Left renal pelvis (tissue), 4 donors: ENCODE measurements at regions not wholly inside any gene's neighbourhood (a gene's known extent, or its start where the extent isn't known, plus 50 kb on each side); places are given as distances from the start of the nearest gene placed in this dataset.
"Not testable (repeated sequence)": the region's sequence is repeated elsewhere in the genome, so short reads cannot be mapped to it uniquely, and the experiment has no call there.

Experiments used
- DNase-seq, 4 donors: peaks; one replicate each; pipeline ENCODE4 v3.0.0-alpha.2; 2013; ENCODE audit warnings: low read depth in 4 of 4, low spot score in 3 of 4

DNA sequence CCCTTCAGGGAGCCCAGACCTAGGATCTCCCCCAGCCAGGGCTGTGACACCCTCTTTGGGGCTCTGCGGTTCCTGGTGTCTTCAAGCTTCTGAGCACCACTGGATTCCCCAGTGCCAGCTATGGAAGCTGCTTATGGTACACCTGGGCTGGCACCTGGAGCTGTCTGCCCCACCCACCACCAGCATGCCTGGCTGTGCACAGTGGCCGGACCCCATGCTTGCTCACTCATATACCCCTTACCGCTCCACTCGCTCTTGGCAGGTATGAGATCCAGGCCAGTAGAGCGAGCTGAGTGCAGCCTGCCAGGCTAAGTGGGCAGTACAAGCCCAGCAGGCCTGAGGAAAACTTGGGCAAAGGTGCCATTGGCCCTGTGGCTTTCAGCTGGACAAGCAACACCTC is 114.0 kb downstream of the DACT1 start:
- no peak for DNase-seq

DNA sequence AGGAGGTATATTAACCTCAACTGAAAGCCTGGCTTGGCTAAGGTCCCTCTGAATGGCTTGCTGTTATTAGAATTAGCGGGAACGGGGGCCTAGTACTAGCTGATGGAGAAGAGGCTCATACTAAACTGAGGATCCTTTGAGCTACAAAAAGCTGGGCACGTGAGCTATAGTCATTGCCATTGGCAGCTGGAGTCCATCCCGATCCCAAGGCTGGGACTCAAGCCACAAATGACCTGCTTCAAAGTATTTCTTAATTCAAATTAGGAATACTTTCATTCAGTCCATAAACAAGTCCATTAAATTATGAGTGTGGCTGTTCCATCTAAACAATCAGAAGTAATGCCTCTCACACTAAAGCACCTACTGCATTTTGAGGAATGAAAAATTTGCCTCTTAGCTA is 114.5 kb downstream of the DACT1 start:
- no peak for DNase-seq

DNA sequence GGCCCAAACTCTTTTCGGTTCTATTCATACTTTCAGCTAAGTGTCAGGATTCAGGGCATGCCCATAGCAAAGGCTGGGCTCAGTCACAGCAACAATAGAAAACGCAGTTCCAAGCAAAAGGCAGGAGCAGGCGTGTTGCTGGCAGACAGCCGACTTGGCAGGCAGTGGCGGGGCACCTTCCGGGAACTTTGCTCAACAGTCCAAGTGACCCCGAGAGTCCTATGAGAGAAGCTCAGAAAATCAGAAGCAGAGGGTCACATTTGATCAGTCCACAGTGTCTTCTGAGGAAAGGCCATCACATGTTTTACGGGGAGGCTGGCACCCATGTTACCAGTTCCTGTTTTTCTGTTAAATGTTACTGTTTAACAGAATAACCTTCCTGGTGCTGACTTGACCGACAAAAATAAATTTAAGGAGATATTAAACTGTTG is 115.0 kb downstream of the DACT1 start:
- no peak for DNase-seq

DNA sequence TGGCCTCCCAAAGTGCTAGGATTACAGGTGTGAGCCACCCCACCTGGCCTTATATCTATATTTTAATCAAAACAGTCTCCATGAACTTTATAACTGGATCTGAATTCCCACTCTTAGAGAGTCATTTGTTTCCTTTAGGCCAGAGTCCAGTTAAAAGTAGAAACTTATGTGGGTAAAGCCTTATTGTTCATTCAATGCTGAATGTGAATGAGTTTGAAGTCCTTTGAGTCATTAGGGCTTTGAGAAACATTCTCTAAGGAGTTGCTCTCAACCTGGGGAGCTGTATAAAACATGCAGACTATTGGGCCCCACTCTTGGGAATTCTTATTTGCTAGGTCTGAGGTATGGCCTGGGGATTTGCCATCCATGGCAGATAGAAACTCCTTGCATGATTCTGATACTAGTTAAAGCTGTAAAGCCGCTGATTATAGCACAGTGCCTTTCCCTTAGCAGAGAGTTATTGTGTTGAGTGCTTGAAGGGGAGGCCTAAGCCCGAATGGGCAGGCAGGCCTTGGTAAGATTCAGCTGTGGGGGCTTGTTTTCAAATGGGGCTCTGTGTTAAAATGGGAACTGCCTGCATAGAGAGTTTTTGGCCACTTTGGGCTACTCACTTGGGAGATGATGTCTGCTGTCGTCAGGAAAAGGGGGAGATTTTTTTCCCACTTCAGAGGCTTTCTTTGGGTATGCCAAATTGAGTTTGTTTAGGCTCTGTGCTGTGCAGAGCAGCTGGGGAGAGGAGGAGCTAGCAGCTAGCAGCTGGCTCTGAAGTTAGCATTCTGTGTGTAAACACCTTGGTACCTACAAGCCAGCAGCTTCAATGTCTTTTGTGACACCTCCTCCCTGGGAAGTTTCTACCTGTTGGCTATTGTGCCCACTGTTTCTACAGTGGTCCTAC is 117.5 kb downstream of the DACT1 start:
- DNase-seq, result no peak

DNA sequence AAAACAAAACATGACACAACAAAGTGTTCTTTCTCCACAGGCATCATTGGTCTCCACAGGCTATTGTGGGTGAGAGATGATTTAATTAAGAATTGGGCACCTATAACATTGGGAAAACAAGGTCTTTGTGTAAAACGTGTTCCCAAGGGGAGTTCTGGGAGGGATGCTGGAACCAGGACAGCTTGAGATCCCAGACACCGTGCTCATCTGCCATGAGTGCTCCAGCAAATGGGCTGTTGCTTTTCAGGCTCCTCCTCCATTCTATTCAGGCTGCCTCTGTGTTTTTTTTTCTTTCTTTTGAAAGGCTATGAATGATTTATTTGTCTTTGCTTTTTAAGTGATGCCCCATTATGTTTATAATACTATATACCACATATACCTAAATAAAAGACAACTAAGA is 122.4 kb downstream of the DACT1 start:
- no peak for DNase-seq

DNA sequence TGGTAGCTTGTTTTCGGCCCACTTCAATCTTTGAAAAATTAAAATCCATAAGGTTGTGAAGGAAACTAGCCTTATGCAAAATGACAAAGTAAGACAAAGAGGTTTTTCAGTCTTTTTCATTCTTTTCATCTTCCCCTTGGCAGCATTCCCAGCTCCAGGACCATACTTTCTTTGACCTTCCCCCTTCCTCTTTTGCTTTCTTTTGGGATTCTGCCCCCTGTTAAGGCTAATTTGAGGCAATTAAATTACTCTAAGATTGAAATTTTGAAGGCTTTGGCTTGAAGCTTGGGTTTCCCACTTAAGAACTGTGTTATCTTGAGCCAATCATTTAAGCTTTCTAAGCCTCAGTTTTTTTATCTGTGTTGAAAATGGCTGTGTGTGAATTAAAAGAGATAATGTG is 124.9 kb downstream of the DACT1 start:
- DNase-seq, result no peak

DNA sequence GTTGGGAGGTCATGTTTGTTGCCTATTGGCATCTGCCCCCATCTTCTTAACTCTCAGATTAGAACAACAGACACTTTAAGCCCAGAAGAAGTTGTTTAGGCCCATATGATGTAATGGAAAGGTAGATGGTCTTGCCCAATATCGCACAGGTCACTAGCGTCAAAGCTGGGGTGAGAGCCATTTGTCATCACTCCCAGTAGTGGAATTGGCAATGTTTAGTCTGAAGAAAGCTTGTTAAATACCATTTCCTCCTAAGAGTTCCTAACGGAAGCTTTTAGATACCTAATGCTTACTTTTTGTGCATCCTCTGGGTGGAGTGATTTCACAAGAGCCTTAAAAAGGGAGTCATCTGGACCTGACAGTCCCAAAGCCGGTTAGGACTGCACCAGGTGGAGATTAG is 125.4 kb downstream of the DACT1 start:
- no peak for DNase-seq

DNA sequence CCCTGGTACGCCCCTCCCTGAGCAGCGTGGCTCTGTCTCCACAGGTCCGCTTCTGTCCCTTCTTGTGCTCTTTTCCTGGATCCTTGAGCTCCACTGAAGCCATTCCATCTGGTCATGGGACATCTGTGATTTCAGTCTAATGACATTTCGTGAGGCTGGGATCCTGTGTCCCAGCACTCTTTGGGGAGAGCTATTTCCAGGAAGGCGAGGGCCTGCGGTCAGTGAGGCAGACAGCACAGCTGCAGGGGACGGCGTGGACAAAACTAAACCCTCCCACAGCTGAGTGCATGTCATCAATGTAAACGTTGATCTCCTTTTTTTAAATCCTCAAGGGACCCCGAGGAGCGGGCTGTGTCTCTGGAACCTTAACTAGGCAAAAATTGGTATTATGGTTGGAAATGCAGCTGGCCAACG is 127.7 kb downstream of the DACT1 start:
- no peak for DNase-seq

DNA sequence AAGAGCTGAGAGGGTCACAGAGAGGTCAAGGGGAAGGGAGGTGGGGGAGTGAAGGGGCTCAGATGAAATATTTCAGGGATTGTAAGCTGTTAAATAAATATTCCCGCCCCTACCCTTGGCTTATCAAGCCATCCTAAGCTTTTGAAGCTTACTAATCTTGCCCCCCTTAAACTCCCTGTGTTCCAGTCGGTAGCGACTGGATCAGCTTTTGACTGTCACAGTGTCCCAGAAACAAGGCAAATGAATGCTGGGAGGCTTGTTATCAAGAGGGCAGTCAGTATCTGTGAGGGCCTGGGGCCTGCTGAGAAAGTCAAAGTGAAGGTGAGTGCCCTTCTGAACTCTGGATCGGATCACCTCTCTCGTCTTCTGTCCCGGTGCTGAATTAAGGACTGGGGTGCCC is 128.1 kb downstream of the DACT1 start:
- DNase-seq, result no peak

DNA sequence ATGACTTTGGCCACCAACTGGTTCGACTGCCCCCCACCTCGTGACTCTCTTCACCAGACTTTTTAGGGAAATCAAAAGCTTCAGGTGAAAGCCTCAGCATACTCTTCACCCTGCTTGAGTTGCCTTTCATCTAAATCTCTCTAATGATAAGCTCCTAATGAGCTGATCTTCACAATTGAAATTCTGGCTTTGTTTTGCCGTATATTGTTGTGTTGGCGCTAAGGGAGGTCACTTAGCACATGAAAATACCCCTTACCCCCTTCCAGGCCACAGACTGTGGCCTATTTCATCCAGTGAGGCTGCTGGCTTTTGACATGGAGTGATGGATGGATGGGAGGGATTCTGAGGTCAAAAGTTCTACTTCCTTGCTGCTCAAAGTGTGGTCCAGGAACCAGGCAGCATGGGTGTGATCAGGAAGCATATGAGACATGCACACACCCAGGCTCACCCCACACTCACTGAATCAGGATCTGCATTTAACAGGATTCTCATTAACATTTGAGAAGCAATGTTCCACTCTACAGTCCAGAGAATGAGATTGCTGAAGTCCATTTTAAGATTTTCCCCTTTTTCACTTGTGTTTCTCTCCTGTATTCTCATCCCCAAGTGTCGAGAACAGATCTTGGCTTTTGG is 131.4 kb downstream of the DACT1 start:
- no peak for DNase-seq

DNA sequence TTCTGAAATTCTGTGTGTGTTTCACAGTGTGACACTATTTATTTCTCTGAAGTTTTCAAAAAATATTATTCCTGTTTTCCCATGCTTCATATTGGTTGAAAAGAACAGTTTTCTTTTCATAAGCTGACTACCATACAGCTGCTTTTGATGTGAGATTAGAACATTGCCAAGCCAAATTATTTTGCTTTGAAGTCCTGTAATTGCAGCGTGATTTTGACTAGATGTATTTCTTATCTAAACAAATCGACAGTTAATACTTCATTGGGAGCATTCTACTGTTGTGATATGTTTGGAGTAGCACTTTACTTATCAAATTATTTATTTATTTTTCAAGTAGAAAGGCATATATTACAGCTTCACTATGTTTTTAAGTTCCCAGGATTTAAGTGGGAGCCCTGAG is 132.0 kb downstream of the DACT1 start:
- no peak for DNase-seq

DNA sequence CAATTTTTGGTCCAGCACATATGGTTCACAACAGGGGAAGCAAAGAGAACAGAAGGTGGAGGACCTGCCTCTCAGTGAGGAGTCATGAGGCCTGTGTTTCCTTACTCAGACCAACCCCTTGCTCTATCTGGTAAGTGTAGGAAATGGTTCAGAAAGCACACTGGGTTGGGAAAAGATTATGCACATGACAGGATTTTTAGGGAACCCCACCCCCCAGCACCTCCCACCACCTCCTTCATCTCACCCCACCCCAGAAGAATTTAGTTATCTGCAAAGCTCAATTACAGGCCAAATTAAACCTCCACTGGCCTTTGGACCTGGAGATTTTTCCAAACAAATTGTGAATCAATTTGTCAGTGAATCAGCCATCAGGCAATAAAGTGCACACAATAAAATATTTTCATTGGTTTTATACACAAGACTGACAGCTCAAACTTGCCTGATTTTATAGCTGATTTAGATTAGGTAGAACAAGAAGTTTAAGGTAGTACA is 132.8 kb downstream of the DACT1 start:
- no peak for DNase-seq

DNA sequence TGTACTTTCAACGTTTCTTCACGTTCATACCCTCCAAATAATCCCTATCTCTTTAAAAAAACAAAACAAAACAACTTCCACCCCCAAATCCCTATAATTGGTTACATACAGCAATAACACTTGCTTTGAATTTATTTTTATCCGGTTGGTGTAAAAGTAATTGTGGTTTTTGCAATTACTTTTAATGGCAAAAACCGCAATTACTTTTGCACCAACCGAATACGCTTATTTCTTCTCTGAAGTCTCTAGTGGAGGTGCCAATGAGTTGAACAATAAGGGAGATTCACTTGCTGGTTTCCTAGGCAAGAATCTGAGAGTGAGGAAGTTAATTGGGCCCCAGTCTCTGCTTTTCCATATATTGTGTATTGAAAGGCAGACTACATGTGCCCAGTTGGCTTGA is 133.3 kb downstream of the DACT1 start:
- no peak for DNase-seq

DNA sequence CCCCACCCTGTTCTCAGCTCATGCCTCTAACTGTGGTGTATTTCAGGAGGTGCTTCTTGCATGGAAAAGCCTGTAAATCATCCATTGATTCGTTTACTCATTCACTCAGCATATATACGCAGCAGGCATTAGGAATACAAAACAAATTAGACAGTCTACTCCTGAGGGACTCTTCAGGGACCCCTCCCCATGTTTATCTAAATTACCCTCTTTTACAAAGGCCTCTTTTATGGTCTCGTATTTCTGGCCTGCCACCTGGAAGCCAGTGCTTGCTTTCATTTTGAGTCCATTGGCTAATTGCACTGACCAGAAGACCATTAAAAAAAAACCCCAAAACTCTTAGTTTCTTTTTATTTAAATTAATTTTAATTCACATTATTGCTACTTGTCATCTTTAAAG is 134.4 kb downstream of the DACT1 start:
- DNase-seq, result no peak

DNA sequence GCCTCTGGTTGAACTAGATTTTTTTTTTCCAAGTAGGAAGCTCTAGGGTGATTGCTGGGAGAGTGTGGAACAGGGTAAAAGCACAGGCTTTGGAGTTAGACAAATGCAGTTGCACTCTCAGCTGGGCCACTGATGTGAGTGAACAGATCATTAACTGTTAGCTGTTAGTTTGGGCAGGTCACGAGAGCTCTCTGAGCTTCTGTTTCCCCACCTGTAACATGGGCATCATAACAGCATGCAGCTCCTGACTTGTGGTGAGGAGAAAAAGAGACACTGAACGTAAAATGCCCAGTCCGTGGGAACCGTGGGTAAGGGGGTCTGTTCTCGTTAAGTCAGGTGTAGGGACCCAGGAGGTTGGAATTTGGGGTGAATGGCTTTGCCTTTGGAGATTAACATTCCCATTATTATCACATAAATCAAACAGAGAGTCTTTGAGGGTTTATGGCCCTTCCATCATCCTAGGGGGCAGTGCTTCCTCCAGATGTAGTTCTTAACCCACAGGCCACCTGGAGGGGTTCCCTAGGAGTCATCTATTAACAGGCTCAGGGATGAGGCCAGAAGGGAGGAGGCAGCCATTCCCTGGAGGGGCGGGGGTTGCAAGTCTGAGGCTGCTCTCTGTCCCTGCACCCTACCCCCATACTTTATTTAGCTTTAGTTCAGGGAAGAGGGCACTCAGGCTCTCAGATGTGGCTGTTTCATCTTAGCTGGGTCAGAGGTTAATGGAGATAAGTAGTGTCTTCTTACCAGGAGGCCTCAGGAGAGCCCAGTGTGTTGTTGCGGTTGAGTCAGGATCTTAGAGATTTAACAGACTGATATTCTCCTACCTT is 135.2 kb downstream of the DACT1 start:
- DNase-seq, result no peak

DNA sequence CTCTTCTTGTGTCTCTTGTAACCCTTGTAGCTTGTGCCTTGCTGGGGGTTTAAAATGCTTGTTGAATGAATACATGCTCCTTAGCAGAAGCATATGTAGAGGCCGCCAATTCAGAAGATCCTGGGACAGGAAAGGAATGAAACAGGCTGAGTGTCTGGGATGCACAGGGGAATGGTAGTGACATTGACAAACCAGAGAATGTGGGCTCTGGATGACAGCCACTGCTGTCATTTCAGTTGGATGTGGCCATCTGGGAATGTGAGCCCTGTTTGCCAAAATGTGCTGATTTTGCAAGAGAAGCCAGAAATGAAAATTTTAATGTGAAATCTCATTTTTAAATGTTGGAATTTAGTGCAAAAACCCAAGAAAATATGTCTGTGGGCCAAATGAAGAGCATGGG is 136.8 kb downstream of the DACT1 start:
- no peak for DNase-seq

DNA sequence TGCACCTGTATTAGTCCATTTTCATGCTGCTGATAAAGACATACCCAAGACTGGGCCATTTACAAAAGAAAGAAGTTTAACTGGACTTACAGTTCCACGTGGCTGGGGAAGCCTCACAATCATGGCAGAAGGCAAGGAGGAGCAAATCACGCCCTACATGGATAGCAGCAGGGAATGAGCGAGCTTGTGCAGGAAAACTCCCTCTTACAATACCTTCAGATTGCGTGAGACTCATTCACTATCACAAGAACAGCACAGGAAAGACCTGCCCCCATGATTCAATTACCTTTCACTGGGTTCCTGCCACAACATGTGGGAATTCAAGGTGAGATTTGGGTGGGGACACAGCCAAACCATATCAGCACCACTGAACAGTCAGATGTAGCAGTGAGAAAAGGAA is 137.4 kb downstream of the DACT1 start:
- DNase-seq, result not testable (repeated sequence)

DNA sequence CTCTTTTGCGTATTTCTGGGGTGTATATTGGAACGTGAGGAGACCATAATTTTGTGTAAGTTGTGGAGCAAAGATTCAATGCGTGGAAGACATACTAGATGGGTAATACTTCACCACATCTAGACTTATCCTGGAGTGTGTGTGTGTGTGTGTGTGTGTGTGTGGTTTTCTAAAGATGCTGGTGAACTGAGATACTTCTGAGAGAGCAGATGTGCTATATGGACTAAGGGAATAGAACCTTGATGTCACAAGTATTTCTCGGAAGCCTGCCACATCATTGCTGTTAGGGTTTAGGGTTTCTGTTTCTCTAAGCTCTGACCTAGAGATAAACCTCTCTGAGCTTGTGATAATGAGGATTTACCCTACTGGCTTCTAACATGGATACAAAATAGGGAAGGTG is 138.8 kb downstream of the DACT1 start:
- DNase-seq, result no peak

DNA sequence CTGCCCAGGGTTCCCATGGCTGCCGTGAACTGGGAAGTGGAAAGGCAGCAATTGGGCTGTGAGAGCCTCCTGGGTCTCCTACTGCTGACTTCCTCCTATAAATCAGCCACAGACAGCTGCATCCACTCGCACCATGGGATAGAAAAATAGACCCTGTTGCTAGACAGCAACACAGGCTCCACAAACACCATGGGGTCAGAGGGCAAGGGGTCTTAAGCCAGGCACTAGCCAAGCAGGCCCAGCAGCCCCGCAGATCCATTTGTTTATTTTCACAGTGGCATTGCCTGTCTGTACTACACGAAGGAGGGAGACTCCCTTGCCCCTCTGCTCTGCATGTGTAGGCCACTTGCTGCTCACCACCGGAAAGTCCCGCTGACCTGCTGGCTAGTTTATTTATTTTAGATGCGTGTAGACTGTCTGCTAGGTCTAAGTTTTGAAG is 139.8 kb downstream of the DACT1 start:
- DNase-seq, result no peak

DNA sequence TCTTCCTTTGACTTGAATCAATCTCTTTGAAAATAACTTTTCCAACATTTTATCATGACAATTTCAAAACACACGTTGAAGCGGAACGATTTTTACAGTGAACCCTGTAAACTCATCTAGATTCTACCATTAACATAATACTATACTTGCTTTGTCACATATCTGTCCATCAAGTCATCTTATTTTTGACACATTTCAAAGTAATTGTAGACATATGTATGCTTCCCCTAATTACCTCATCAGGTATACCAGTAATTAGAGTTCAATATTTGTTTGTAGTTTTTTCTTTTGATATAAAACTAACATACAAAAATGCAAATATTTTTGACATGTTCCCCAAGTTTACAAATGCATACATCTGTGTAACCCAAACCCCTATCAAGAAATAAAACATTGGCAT is 140.4 kb downstream of the DACT1 start:
- DNase-seq, result no peak

DNA sequence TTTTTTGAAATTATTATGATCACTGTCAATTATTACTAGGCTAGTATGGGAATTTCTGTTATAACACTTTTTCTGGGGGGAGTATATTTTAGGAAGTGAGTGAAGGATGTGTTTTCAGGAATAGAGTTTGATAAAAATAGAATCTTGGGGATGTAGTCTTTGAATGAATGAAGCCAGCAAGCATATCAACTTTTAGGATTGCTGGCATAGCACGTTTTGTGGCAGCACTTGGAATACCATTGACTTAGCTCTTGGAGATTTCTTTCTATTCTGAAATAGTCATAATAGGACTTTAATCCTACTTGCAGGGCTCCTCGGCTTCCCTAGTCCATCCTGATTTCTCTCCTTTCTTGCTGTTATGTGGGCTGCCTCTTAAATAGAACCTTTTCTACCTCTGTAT is 141.6 kb downstream of the DACT1 start:
- no peak for DNase-seq
